GM18526 (cell line): ENCODE measurements at regions not wholly inside any gene's neighbourhood (a gene's known extent, or its start where the extent isn't known, plus 50 kb on each side); places are given as distances from the start of the nearest gene placed in this dataset.

Experiments used
- POLR2A ChIP-seq: IDR thresholded peaks from 3 replicates; pipeline ENCODE4 v1.6.1; 2011; ENCODE audit not compliant: insufficient read length; ENCODE audit errors: extremely low read depth

DNA sequence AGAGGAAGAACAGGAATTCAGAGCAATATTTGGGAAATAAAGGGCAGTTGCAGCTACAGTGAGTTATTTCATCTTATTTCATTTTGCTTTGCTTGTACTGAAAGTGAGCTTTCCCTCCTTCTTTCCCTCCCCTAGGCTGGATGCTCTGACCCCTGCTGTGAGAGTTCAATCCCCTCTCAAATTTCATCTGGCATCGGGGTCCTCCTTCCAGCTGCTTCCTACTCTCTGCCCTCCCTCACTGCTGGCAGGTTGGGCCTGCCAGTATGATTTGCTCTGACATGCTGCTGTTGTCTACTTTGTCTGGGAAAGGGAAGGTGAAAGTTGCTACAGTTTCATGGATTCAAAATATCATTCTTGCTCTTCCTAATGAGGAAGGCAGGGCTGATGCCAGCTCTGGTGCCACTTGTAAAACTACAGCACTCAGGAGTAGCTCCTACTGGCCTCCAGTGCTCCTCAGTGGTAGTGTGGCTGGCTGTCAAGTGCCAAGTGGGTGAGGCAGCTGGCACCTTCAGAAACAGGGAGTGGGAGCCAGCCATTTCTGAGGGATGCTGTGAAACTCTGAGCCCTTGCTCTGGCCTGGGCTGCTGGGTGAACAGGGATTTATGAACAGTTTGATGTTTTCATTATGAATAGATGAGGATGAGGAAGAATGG, 408.6 kb downstream of the HAPSTR1 start:
- no peak for TF ChIP-seq POLR2A

DNA sequence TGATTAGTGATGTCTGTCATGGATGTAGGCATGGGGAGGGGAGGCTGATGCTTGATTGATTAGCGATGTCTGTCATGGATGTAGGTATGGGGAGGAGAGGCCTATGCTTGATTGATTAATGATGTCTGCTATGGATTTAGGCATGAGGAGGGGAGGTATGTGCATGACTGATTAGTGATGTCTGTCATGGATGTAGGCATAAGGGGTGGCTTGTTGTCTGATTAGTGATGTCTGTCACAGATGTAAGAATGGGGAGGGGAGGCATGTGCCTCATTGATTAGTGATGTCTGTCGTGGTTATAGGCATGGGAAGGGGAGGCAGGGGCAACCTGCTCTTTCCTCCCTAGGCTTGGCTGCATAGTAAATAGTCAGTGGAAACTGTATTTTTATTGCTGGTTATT, 409.4 kb downstream of the HAPSTR1 start:
- TF ChIP-seq POLR2A = no peak

DNA sequence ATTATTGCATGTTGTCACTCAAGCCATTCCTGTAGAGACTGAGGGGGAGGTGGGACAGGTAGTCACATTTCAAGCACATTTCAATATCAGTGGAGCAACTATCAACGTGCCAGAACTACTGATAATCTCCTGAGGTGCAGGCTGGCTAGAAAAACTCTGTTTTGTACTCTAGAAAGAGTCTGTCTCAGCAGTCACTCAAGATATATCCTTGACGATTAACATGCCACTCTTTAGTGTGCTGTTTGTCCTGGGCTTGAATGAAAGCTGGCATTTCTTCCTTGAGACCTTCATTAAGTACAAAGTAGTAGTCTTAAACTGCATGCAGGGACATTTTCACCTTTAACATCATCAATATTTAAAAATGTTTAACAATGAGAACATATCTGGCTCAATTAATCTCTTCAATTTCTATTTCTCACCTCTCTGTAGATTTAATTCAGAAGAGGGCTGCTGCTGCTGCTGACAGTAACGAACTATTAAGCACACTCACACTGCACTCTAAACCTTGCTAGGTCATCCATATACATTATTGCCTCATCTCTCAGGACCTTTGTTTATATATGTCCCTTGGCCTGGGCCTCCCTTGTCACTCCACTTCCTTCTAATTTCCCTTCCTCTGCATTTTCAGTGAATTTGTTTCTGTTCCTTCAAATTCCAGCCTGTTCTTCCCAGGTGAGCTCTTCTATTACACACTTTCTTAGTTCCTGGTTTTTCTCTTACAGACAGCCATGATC, 412.0 kb downstream of the HAPSTR1 start:
- TF ChIP-seq POLR2A = no peak

DNA sequence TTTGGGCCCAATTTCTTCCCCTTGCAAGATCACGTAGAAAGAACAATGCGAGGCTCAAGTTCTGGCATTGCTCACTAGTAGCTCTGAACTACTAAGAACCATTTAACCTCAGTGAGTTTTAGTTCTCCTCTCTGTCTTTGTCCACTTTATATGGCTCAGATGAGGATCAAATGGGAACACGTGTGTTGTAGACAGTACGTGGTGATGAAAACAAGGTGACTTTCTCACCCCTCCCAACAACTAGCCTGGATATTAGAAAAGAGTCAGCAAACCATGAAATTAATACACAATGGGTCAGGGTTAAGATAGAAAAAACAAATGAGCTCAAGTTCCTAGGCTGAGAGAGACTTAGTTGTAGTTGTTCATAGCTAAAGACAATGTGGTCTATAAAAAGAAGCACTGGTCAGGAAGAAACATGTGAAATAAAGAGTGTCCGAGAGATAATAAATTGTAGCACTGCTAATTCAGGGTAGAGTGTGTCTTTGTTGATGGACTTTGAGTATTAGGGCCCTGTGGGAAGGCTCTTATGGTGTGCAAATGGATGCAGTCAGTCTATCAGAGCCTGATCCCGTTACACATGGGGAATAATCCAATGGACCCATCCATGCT, 417.0 kb downstream of the HAPSTR1 start:
- no peak for TF ChIP-seq POLR2A

DNA sequence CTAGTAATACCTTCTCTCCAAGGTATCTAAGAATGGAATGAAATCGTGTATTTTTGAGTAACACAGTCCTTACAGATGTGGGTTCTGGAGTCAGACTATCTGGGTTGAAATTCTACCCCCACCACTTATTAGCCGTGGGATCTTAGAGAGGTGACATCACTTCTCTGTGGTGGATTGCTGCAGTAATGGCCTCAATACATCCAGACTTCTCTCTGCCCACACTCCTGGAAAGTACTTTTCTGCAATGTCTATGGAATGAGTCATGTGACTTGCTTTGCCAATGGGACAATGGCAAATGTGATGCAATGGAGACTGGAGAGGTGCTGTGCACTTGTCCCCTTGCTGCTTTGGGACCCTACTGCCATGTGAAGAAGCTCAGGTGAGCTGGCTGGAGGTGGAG, 418.2 kb downstream of the HAPSTR1 start:
- no peak for TF ChIP-seq POLR2A

DNA sequence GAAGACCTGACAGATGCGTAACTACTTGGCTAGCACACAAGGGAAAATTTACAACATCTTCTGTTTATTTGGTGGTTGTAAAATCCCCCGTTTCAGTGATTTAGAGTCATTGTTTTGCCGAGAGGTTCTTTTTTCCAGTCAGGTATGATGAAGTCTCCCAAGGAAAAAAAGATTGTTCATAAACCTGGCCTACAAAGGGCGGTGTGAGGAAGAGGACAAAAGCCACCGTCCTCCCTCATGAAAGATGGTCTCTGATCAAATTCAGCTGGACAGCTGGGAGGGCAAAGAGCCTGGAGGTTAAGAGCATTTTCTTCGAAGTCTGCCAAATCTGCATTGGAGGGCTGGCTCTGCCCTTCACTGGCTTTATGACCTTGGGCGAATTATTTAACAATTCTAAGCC, 419.9 kb downstream of the HAPSTR1 start:
- TF ChIP-seq POLR2A = no peak

DNA sequence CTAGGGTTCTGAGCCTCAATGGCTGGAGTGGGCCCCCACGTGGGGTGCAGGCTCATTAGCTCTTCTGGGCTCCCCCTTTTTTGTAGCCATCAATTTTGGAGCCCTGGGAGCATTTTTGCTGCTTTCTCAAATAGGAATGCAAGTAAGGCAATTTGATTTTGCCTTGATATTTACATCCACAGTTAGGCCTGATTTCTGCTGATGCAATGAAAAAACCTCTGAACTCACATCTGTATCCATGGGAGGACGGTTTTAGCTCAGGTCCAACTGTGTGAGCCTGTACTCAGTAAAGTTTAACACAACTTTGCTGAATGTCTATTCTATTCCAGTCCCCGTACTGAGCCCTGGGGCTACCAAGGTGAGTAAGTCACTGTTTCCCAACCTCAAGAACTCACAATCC, 425.0 kb downstream of the HAPSTR1 start:
- TF ChIP-seq POLR2A = no peak

DNA sequence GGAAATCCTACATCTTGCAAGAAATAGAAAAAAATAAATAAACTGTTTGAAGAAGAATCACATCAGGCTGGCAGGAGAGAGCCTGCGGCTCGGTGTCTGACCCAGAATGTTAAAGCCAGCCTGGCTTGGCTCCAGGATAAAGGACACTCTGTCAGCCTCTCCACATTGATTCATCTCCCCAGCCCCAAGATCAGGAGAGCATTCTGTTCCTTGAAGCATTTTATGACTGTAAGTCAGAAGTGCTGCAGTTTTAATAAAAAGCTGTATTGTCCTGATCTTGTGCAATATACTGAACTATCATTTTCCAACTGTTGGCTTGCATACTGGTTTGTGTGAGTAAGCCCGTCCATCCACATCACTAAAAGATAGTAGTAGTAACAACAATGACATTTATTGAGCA, 426.6 kb downstream of the HAPSTR1 start:
- no peak for TF ChIP-seq POLR2A

DNA sequence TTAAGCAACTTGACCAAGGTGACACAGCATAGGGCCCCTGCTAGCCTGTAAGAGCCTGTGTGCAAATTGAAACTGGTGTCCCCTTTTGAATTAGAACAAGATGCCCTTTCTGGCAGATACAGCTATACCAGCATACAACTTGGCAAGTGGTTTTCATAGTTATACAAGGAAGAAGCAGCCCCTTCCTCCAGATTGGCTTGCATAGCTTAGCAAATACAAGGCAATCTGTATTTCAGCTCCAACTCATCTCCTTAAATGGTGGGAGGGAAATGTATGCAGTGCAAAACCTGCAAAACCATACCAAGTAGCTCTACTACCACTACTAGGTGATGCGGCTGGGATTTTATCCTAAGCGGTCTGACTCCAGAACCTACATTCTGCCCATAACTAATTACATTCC, 427.1 kb downstream of the HAPSTR1 start:
- TF ChIP-seq POLR2A = no peak

DNA sequence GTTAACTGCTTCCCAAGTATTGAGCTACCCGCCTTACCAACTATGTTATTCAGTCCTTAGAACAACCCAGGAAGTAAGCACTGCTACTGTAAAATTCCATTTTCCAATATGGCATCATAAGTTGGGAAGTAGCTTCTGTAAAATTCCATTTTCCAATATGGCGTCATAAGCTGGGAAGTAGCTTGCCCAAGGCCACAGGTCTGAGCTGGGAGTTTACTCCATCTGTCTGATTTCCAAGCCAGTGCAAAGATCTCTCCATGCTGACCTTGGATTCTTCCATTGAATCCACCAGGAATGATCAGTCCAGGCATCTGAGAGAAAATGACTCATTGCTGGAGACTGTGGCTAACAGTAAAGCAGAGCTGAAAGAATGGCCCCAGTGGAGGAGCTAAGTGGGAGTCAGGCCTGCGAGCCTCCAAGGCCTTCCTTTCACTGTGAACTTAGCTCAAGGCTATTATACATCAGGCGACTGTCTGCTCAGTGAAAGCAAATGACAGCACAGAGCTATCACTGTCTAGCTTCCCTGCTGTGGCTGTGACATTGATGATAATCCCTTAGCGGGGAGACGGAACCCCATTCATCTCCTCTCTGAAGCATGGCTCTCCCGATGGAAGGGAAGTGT, 430.4 kb downstream of the HAPSTR1 start:
- no peak for TF ChIP-seq POLR2A

DNA sequence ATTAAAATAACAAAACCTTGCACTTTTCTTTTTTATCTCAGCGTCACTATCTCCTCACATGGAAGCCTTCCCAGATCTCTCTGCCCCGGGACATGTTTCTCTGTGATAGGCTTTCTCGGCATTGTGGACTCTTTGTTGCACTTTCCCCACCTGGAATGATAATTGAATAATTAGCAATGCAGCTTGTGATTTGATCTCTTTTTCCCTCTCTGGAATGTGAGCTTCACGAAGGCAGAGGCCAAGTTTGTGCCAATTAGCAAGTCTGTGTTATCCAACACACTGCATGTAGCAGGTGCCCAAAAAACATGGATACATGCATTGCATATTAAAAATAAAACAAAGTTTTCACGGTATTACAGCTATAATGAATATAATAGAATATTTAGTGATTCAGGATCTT, 431.2 kb downstream of the HAPSTR1 start:
- TF ChIP-seq POLR2A = no peak

DNA sequence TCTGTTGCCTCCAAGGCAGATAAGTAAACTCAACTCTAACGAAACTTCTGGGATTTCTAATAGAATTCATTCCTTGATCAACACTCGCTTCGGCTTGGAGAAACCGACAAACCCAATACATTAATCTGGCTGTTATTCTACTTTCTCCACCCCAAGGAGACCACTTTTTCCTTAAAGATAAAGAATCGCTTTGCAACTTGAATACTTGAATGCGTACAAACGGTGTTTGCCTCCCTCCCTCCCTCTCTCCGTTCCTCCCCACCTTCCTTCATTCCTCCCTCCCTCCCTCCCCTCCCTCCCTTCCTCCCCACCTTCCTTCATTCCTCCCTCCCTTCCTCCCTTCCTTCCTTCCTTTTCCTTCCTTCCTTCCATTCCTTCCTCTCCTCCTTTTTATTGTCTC, 432.6 kb downstream of the HAPSTR1 start:
- TF ChIP-seq POLR2A = no peak

DNA sequence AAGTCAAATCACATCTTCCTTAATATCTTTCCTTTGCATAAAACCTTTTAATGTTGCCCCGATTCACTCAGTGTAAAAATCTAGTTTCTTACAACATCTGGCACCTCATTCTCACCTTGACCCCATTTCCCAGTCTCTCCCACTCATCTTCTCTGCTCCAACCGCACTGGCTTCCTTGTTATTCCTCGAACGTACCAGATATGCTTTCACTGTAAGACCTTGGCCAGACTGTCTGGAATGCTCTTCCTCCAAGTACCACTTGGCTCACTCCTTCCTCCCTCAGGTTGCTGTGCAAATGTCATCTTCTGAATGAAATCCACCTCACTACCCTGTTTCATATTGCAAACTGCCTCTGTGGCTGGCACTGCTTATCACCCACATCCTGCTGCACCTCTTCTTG, 433.6 kb downstream of the HAPSTR1 start:
- no peak for TF ChIP-seq POLR2A

DNA sequence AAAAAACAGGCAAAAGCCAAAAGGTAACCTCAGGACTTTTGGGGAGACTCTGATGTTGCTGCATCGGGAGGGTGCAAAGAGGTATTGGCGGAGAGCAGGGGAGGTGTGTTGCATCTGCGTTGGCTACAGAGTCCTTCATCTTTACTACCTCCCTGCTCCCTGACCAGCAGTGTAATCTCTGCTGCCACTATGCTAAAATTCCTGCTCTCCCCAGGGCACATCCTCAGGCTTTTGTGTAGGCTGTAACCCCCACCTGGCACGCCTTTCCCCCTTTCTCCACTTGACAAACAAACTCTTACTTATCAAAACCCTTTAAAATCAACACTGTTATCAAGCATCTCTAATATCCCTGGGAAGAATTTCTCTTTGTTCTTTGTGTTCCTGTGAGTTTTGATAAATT, 435.3 kb downstream of the HAPSTR1 start:
- no peak for TF ChIP-seq POLR2A

DNA sequence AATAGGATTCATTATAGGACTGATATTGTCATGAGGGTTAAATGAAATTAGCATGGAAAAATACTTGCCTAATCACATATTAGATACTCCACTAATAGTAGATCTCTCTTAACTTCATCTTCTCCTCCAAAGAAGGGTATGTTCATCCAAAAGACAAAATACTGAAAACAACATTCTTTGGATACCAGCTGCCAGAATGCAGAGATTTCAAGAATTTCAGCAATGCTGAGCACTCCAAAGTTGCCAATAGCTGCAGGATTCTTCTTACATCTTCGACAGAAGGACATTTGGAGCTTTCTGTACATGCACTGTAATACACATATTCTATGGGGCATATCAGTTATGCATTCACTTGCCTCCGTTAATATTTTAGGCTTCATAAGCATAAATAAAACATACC, 436.5 kb downstream of the HAPSTR1 start:
- no peak for TF ChIP-seq POLR2A

DNA sequence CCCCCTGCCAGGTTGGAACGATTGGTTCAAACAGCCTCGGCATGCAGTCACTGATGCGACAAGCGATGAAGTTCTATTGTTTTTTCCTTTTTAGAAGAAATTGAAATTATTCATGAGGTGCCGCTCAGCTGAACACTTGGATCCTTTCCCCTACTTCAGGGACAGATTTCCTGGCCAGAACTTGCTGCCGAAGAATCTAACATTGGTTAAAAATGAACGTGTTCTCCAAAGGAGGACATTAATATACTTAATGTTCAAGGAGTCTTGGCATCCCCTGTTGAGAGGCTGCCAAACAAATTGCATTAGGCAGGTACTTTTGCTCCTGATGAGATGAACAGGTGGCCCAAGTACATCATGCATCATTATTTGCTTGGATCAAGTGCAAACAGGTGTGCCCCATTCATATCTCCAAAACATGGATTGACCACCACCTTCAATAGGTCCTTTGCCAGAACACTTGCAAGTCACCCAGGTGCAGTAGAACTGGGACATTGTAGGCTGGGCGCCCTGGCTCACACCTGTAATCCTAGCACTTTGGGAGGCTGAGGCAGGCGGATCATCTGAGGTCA, 437.2 kb downstream of the HAPSTR1 start:
- no peak for TF ChIP-seq POLR2A

DNA sequence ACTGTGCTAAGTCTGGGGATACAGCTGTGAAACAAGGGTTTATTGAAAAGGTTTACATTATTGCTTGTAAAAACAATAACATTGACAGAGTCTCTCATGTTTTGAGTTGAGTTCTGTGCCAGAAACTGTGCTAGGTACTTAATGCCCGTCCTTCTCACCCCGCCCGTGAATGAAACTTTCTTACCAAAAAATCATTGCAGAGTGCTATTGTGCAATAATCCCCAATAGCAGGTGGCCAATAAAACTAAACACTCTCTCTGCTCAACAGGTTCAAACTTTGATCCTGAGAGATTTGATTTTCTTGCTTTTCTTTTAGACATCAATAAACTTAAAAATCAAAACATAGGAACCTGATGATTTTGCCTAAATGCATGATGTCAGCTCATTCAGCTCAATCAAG, 441.6 kb downstream of the HAPSTR1 start:
- no peak for TF ChIP-seq POLR2A

DNA sequence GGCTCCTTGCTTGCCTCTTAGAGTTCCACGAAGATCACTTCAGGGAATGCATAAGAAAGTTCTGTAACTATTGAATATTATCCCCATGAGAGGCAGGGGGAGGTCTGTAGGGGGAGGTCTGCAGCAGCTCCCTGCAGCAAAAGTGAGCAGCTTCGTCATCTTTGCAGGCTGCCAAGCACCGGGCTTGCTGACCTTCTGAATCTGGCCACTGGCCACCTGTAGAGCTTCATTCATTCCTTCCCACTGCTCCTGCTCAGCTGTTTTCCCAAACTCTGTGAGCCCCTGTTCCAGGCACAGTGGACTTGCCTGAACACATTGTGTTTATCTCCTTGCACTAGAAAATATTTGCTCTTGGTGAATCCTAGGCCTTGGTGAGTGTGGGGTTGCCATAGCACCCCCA, 443.3 kb downstream of the HAPSTR1 start:
- TF ChIP-seq POLR2A = no peak
